Naive thymus-derived CD4-positive, alpha-beta T cell (primary cell): ENCODE measurements at regions not wholly inside any gene's neighbourhood (a gene's known extent, or its start where the extent isn't known, plus 50 kb on each side); places are given as distances from the start of the nearest gene placed in this dataset.

Experiments used
- ATAC-seq: fragments of 150-1000 bp; cut with Tn5 transposase; 2 replicates; pipeline ENCODE4 v1.10.0; 2021; ENCODE audit warnings: mild to moderate bottlenecking, moderate library complexity
- CTCF ChIA-PET: fragments of 350-600 bp; sonication (Branson Sonifier 250); formaldehyde crosslinking; loops from one replicate; lab custom pipeline; 2021; ENCODE audit warnings: antibody characterized with exemption; lab: Charles Lee
- POLR2A ChIA-PET: fragments of 350-600 bp; sonication (Branson Sonifier 250); formaldehyde crosslinking; loops from one replicate; lab custom pipeline; 2021; ENCODE audit warnings: antibody characterized with exemption, inconsistent platforms; lab: Charles Lee
- DNase-seq, 9 donors: peaks; one replicate each; pipeline versions ENCODE4 v3.0.0 to v3.0.0-alpha.2; 2020 to 2022; ENCODE audit warnings: mixed read lengths in 1 of 9
- H3K27ac ChIP-seq: one replicate; pipeline ENCODE4 v1.7.0; 2013; ENCODE audit warnings: mild to moderate bottlenecking, low read depth, low read length, moderate library complexity
- H3K27me3 ChIP-seq, 2 donors: one replicate each; pipeline ENCODE4 v1.7.0; 2013; ENCODE audit warnings: low read length in 2 of 2, mild to moderate bottlenecking in 2 of 2, moderate library complexity in 2 of 2; ENCODE audit not compliant: control insufficient read depth in 2 of 2, insufficient read depth in 2 of 2
- H3K36me3 ChIP-seq, 3 experiments: 1 replicate in 2 of 3; 2 replicates in 1 of 3; pipeline ENCODE4 v1.7.0; 2013; ENCODE audit warnings: low read length in 3 of 3, mild to moderate bottlenecking in 3 of 3, moderate library complexity in 1 of 3; ENCODE audit not compliant: insufficient read depth in 3 of 3, control insufficient read depth in 2 of 3
- H3K4me1 ChIP-seq, 2 donors: one replicate each; pipeline ENCODE4 v1.7.0; 2013; ENCODE audit warnings: low read length in 2 of 2, mild to moderate bottlenecking in 2 of 2, moderate library complexity in 1 of 2; ENCODE audit not compliant: control insufficient read depth in 2 of 2, insufficient read depth in 2 of 2
- H3K4me3 ChIP-seq: 2 replicates; pipeline ENCODE4 v1.7.0; 2013; ENCODE audit warnings: mild to moderate bottlenecking, low read length
- H3K9me3 ChIP-seq, 3 experiments: 1 replicate in 2 of 3; 2 replicates in 1 of 3; pipeline ENCODE4 v1.7.0; 2013; ENCODE audit warnings: low read length in 3 of 3; ENCODE audit not compliant: control insufficient read depth in 2 of 3
- H3K27ac Mint-ChIP-seq, 9 donors: one replicate each; pipeline ENCODE4 v1.8.0; 2020 to 2022; ENCODE audit warnings: mixed read lengths in 9 of 9, mild to moderate bottlenecking in 8 of 9, moderate library complexity in 5 of 9, inconsistent platforms in 2 of 9
- H3K27me3 Mint-ChIP-seq, 5 donors: one replicate each; pipeline ENCODE4 v1.8.0; 2021 to 2022; ENCODE audit warnings: mixed read lengths in 5 of 5, mild to moderate bottlenecking in 1 of 5
- H3K36me3 Mint-ChIP-seq, 5 donors: one replicate each; pipeline ENCODE4 v1.8.0; 2020 to 2022; ENCODE audit warnings: mixed read lengths in 5 of 5, mild to moderate bottlenecking in 3 of 5, inconsistent platforms in 1 of 5
- H3K4me1 Mint-ChIP-seq, 7 donors: one replicate each; pipeline ENCODE4 v1.8.0; 2020 to 2022; ENCODE audit warnings: mixed read lengths in 7 of 7, mild to moderate bottlenecking in 3 of 7, inconsistent platforms in 1 of 7
- H3K4me3 Mint-ChIP-seq, 10 donors: one replicate each; pipeline ENCODE4 v1.8.0; 2020 to 2022; ENCODE audit warnings: mild to moderate bottlenecking in 10 of 10, mixed read lengths in 10 of 10, moderate library complexity in 6 of 10, inconsistent platforms in 2 of 10
- H3K9me3 Mint-ChIP-seq, 11 donors: one replicate each; pipeline ENCODE4 v1.8.0; 2020 to 2022; ENCODE audit warnings: mixed read lengths in 11 of 11, mild to moderate bottlenecking in 4 of 11, inconsistent platforms in 1 of 11, moderate library complexity in 1 of 11
- intact Hi-C, 2 donors: fragments of 100-400 bp; cut with micrococcal nuclease; formaldehyde crosslinking; loops; one replicate each; pipeline ENCODE4 v1.15.1; 2023

- ATAC-seq (no peak), DNase-seq (no peak)
- H3K27ac ChIP-seq: no peak overlapping the region
- ChIA-PET CTCF (no interaction called here), POLR2A (no interaction called here)
- no peaks in the 10 kb centered on the region for H3K36me3 ChIP-seq
- no peaks in the 10 kb centered on the region for H3K4me1 ChIP-seq
- H3K27ac Mint-ChIP-seq: no peak overlapping the region
- intact Hi-C loops: no loop called here
- H3K27me3 Mint-ChIP-seq: peaks cover 0 to 15% (median 0%) of the 10 kb centered on the region in 5 donors
- no peaks in the 10 kb centered on the region for H3K9me3 ChIP-seq
- peaks cover 0 to 11% (median 3%) of the 10 kb centered on the region in 7 donors for H3K4me1 Mint-ChIP-seq
- H3K36me3 Mint-ChIP-seq: no peaks in the 10 kb centered on the region
- no peak overlapping the region for H3K4me3 ChIP-seq
- H3K27me3 ChIP-seq: peaks cover 0 to 3% of the 10 kb centered on the region in 2 donors
- H3K9me3 Mint-ChIP-seq: peaks cover 0 to 1% (median 0%) of the 10 kb centered on the region in 11 donors
- H3K4me3 Mint-ChIP-seq: no peak overlapping the region
Measured at GRCh38 chr7:106807474-106807873, 57.6 kb upstream of the PIK3CG start.

GRCh38 chr7:106808967-106809635 is 56.0 kb upstream of the PIK3CG start:
- ChIA-PET CTCF (no interaction called here), POLR2A (interaction anchor here (1.2 kb wide), 1 partner anchor 10 kb away, joined by 3 read pairs; no protein-coding TSS in a partner anchor)
- Mint-ChIP-seq H3K9me3 (peaks cover 0 to 1% (median 0%) of the 10 kb centered on the region in 11 donors), H3K4me3 (no peak overlapping the region), H3K36me3 (no peaks in the 10 kb centered on the region), H3K27ac (no peak overlapping the region), H3K27me3 (peaks cover 0 to 12% (median 0%) of the 10 kb centered on the region in 5 donors), H3K4me1 (peaks cover 0 to 15% (median 3%) of the 10 kb centered on the region in 7 donors)
- no peaks in the 10 kb centered on the region for H3K4me1 ChIP-seq
- H3K9me3 ChIP-seq: no peaks in the 10 kb centered on the region
- intact Hi-C loops: no loop called here
- H3K36me3 ChIP-seq: no peaks in the 10 kb centered on the region
- peaks cover 0 to 3% of the 10 kb centered on the region in 2 donors for H3K27me3 ChIP-seq
- H3K4me3 ChIP-seq: no peak overlapping the region
- ATAC-seq: no peak
- no peak for DNase-seq
- H3K27ac ChIP-seq: no peak overlapping the region

DNA sequence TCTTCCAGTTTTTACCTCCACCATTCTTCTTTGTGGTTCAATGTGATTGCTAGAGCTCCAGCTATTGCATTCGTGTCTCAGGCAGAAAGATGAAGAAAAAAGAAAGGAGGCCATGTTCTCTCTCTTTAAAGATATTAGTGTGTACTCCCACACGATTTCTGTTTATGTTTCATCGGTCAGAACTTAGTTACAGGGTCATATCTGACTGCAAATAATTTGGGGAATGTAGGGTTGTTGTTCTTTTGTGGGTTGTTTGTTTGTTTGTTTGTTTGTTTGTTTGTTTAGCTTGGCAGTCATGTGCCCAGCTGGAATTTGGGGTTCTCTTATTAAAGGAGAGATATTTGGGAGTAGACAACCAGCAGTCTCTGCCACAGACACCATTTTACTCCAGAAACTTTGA is 53.6 kb upstream of the PIK3CG start:
- no peaks in the 10 kb centered on the region for H3K9me3 ChIP-seq
- H3K27ac ChIP-seq: no peak overlapping the region
- ChIA-PET CTCF (interaction anchor here (0.5 to 0.7 kb wide), 2 partner anchors 17 to 58 kb away, joined by 3 read pairs; no protein-coding TSS in a partner anchor), POLR2A (no interaction called here)
- ATAC-seq (no peak), DNase-seq (no peak)
- intact Hi-C loops: no loop called here
- Mint-ChIP-seq H3K4me1 (peaks cover 0 to 15% (median 3%) of the 10 kb centered on the region in 7 donors), H3K36me3 (no peaks in the 10 kb centered on the region), H3K27me3 (peaks cover 0 to 5% (median 0%) of the 10 kb centered on the region in 5 donors), H3K27ac (no peak overlapping the region), H3K4me3 (no peak overlapping the region), H3K9me3 (peaks cover 0 to 1% (median 0%) of the 10 kb centered on the region in 11 donors)
- H3K4me3 ChIP-seq: no peak overlapping the region
- peaks cover 0 to 3% of the 10 kb centered on the region in 2 donors for H3K27me3 ChIP-seq
- no peaks in the 10 kb centered on the region for H3K36me3 ChIP-seq
- H3K4me1 ChIP-seq: no peaks in the 10 kb centered on the region

DNA sequence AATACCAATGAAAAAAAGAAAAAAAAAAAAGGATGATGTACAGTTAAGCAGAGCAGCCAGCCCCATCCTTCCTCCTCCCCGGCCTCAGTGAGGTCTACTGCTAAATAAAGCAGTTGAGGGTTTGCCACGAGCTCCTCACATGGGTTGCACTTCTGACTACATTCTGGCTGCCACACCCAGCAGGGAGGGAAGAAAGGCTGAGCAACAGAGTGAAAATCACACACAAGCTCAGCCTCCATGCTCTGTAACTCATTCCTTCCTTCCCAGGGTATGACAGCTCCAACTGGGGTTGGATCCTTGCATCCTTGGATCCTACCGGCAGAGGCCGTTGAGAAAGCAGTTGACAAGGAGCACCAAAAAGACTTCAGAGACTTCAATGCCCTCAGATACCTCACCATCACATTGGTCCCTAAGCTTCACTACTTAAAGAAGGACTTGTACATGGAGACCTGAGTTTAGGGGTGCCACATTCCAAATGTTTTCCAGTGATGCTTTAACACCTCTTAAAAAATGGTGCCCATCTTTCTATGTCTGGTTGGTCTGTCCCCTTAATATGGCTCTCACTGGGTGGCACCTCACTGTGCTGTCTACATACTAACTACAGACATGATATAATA is 52.9 kb upstream of the PIK3CG start:
- Histone ChIP-seq H3K4me1 (no peaks in the 10 kb centered on the region), H3K27ac (no peak overlapping the region), H3K4me3 (no peak overlapping the region), H3K36me3 (no peaks in the 10 kb centered on the region), H3K9me3 (no peaks in the 10 kb centered on the region), H3K27me3 (peaks cover 0 to 1% of the 10 kb centered on the region in 2 donors)
- no peak for DNase-seq
- Mint-ChIP-seq H3K4me1 (peaks cover 0 to 15% (median 3%) of the 10 kb centered on the region in 7 donors), H3K27me3 (peaks cover 0 to 5% (median 0%) of the 10 kb centered on the region in 5 donors), H3K36me3 (no peaks in the 10 kb centered on the region), H3K4me3 (no peak overlapping the region), H3K9me3 (peaks cover 0 to 1% (median 0%) of the 10 kb centered on the region in 11 donors), H3K27ac (peak overlapping the region in 1 of 9 donors; percentile 32)
- ChIA-PET POLR2A (interaction anchor here (0.6 kb wide), 1 partner anchor 770 kb away, joined by 3 read pairs; no protein-coding TSS in a partner anchor), CTCF (interaction anchor here (0.5 to 0.7 kb wide), 3 partner anchors 18 to 1245 kb away, joined by 3 to 5 read pairs (median 3); no protein-coding TSS in a partner anchor)
- peak; percentile 72 for ATAC-seq
- intact Hi-C loops: no loop called here

DNA sequence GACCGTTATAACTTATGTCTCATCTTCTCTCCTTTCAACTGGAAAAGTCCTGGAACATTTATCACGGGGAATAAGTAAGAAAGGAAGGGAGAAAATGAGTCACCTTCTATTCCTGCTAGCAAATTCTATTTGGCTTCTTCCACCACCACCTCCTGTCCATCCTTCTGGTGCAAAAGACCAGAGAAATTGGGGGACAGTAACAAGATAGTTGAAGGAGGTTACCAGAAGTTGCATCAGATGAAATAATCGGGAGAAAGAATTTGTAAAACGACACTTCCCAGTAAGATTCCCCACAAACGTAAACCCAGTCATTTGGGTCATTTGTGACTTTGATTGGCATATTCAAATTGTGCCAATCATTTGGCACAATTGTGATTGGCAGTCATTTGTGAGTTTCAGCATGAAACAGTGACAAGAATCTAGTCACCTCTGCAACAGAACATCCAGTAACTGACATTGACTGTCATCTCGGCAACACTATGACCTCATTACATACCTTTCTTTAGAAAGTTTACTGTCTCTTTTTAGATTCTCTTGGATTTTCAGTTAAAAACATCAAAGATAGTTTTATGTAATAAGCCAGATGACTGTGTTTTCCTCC is 51.3 kb upstream of the PIK3CG start:
- Histone ChIP-seq H3K9me3 (no peaks in the 10 kb centered on the region), H3K27ac (no peak overlapping the region), H3K4me1 (no peaks in the 10 kb centered on the region), H3K4me3 (no peak overlapping the region), H3K27me3 (no peaks in the 10 kb centered on the region), H3K36me3 (no peaks in the 10 kb centered on the region)
- DNase-seq (no peak), ATAC-seq (no peak)
- CTCF ChIA-PET: no interaction called here
- intact Hi-C loops: no loop called here
- no peak overlapping the region for H3K4me3 Mint-ChIP-seq
- POLR2A ChIA-PET: interaction anchor here (0.7 kb wide), 1 partner anchor 1890 kb away, joined by 3 read pairs; no protein-coding TSS in a partner anchor
- no peaks in the 10 kb centered on the region for H3K36me3 Mint-ChIP-seq
- peak overlapping the region in 1 of 9 donors; percentile 9 for H3K27ac Mint-ChIP-seq
- peaks cover 0 to 1% (median 0%) of the 10 kb centered on the region in 11 donors for H3K9me3 Mint-ChIP-seq
- peaks cover 0 to 5% (median 0%) of the 10 kb centered on the region in 5 donors for H3K27me3 Mint-ChIP-seq
- peaks cover 0 to 15% (median 3%) of the 10 kb centered on the region in 7 donors for H3K4me1 Mint-ChIP-seq

DNA sequence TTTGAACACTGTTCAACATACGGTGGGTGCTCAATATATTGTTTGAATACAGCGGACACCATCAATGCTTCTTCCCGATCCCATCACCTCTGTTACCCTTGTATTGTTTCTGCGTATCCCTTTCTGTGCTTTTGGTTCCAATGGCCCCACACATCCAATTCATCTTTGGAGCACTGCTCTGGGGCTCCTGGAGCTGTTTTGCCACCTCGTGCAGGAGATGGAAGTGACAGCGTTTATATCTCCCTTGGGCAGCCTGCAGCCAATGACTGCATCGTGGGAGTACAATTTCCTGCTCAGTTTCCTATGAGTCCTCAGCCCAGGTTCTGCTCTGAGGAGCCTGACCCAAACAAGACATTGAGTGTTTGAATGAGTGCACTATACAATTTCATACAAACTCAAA is 50.2 kb upstream of the PIK3CG start:
- Mint-ChIP-seq H3K4me3 (no peak overlapping the region), H3K9me3 (no peaks in the 10 kb centered on the region), H3K4me1 (peaks cover 0 to 15% (median 3%) of the 10 kb centered on the region in 7 donors), H3K27me3 (peaks cover 0 to 5% (median 0%) of the 10 kb centered on the region in 5 donors), H3K27ac (no peak overlapping the region), H3K36me3 (no peaks in the 10 kb centered on the region)
- POLR2A ChIA-PET: no interaction called here
- no peaks in the 10 kb centered on the region for H3K9me3 ChIP-seq
- no peak for ATAC-seq
- no peak for DNase-seq
- H3K27me3 ChIP-seq: no peaks in the 10 kb centered on the region
- H3K4me1 ChIP-seq: no peaks in the 10 kb centered on the region
- CTCF ChIA-PET: no interaction called here
- H3K4me3 ChIP-seq: no peak overlapping the region
- H3K27ac ChIP-seq: no peak overlapping the region
- intact Hi-C loops: no loop called here
- no peaks in the 10 kb centered on the region for H3K36me3 ChIP-seq
